Fibroblast of lung (primary cell): ENCODE measurements at regions not wholly inside any gene's neighbourhood (a gene's known extent, or its start where the extent isn't known, plus 50 kb on each side); places are given as distances from the start of the nearest gene placed in this dataset.

Experiments
- DNase-seq, 2 donors: peaks; one replicate each; pipeline versions ENCODE4 v3.0.0 to v3.0.0-alpha.2; 2010; ENCODE audit warnings: low read depth in 2 of 2
- H2AFZ ChIP-seq: 2 replicates; pipeline ENCODE4 v1.5.1; 2012; ENCODE audit warnings: low read length, control low read depth, inconsistent platforms
- H3K27ac ChIP-seq: 2 replicates; pipeline ENCODE4 v1.5.1; 2011; ENCODE audit warnings: low read length, control low read depth; ENCODE audit not compliant: insufficient read depth
- H3K27me3 ChIP-seq: 2 replicates; pipeline ENCODE4 v1.5.1; 2011; ENCODE audit warnings: mild to moderate bottlenecking, low read length; ENCODE audit not compliant: control insufficient read depth, insufficient read depth
- H3K36me3 ChIP-seq: 2 replicates; pipeline ENCODE4 v1.5.1; 2011; ENCODE audit warnings: low read length; ENCODE audit not compliant: control insufficient read depth, insufficient read depth
- H3K4me1 ChIP-seq: 2 replicates; pipeline ENCODE4 v1.5.1; 2011; ENCODE audit warnings: low read length; ENCODE audit not compliant: control insufficient read depth, insufficient read depth; ENCODE audit errors: extremely low read depth
- H3K4me2 ChIP-seq: 2 replicates; pipeline ENCODE4 v1.5.1; 2011; ENCODE audit warnings: low read length, control low read depth; ENCODE audit not compliant: insufficient read depth; ENCODE audit errors: extremely low read depth
- H3K4me3 ChIP-seq, 4 experiments: fragments of 200-600 bp in 1 of 4; sonication (generic) in 1 of 4; replicated peaks in 1 of 4; 2 replicates each; pipeline ENCODE4 v1.5.1; 2011 to 2016; ENCODE audit warnings: low read length in 4 of 4, low read depth in 3 of 4, mild to moderate bottlenecking in 3 of 4, control low read depth in 2 of 4, inconsistent platforms in 1 of 4, mixed read lengths in 1 of 4; ENCODE audit not compliant: insufficient read depth in 1 of 4; ENCODE audit errors: control extremely low read depth in 1 of 4
- H3K79me2 ChIP-seq: 2 replicates; pipeline ENCODE4 v1.5.1; 2012; ENCODE audit warnings: mild to moderate bottlenecking, low read length, inconsistent platforms; ENCODE audit not compliant: control insufficient read depth, insufficient read depth
- H3K9ac ChIP-seq: 2 replicates; pipeline ENCODE4 v1.5.1; 2011; ENCODE audit warnings: mild to moderate bottlenecking, low read length, control low read depth; ENCODE audit not compliant: insufficient read depth
- H3K9me3 ChIP-seq: 2 replicates; pipeline ENCODE4 v1.5.1; 2012; ENCODE audit warnings: low read depth, low read length; ENCODE audit not compliant: control insufficient read depth, insufficient read depth
- H4K20me1 ChIP-seq: 2 replicates; pipeline ENCODE4 v1.5.1; 2011; ENCODE audit warnings: low read length; ENCODE audit not compliant: control insufficient read depth, insufficient read depth; ENCODE audit errors: extremely low read depth
- CTCF ChIP-seq, 2 donors: IDR thresholded peaks in 1 of 2; conservative IDR thresholded peaks in 1 of 2; 1 replicate in 1 of 2; 2 replicates in 1 of 2; pipeline ENCODE4 v1.5.1; 2011 to 2012; ENCODE audit warnings: low read length in 2 of 2, control low read depth in 1 of 2, inconsistent platforms in 1 of 2, low read depth in 1 of 2, mild to moderate bottlenecking in 1 of 2
- EZH2 ChIP-seq: IDR thresholded peaks from 2 replicates; pipeline ENCODE4 v1.5.1; 2012; ENCODE audit warnings: low read length, control low read depth, mild to moderate bottlenecking; ENCODE audit errors: missing control alignments

GRCh38 chr3:34983631-34984030 is 655.7 kb upstream of the ARPP21 start:
- Histone ChIP-seq H3K36me3 (no peaks in the 10 kb centered on the region), H3K9ac (no peak overlapping the region), H4K20me1 (no peaks in the 10 kb centered on the region), H3K4me3 (no peak overlapping the region), H3K4me2 (no peak overlapping the region), H2AFZ (no peak overlapping the region), H3K27ac (no peak overlapping the region), H3K9me3 (no peaks in the 10 kb centered on the region), H3K4me1 (no peaks in the 10 kb centered on the region), H3K27me3 (no peaks in the 10 kb centered on the region), H3K79me2 (no peaks in the 10 kb centered on the region)
- DNase-seq, result no peak
- TF ChIP-seq CTCF (conservative IDR thresholded peaks at IDR 0.05 in 1 of 2, IDR thresholded peaks at IDR 0.05 in 1 of 2; ENCODE audit: low read depth in 1 of 2, low read length in 2 of 2), result no peak
- TF ChIP-seq EZH2, result no peak

- no peak overlapping the region for H3K4me2 ChIP-seq
- TF ChIP-seq CTCF (conservative IDR thresholded peaks at IDR 0.05 in 1 of 2, IDR thresholded peaks at IDR 0.05 in 1 of 2; ENCODE audit: low read depth in 1 of 2, low read length in 2 of 2), result no peak
- no peak for TF ChIP-seq EZH2
- no peaks in the 10 kb centered on the region for H4K20me1 ChIP-seq
- no peak for DNase-seq
- H3K36me3 ChIP-seq, result no peaks in the 10 kb centered on the region
- H3K4me3 ChIP-seq, result no peak overlapping the region
- no peak overlapping the region for H3K27ac ChIP-seq
- H3K9ac ChIP-seq, result no peak overlapping the region
- no peak overlapping the region for H2AFZ ChIP-seq
- H3K79me2 ChIP-seq, result no peaks in the 10 kb centered on the region
- H3K27me3 ChIP-seq, result no peaks in the 10 kb centered on the region
- no peaks in the 10 kb centered on the region for H3K4me1 ChIP-seq
- H3K9me3 ChIP-seq, result no peaks in the 10 kb centered on the region
Observed at GRCh38 chr3:34988296-34988695, 651.0 kb upstream of the ARPP21 start.

DNA sequence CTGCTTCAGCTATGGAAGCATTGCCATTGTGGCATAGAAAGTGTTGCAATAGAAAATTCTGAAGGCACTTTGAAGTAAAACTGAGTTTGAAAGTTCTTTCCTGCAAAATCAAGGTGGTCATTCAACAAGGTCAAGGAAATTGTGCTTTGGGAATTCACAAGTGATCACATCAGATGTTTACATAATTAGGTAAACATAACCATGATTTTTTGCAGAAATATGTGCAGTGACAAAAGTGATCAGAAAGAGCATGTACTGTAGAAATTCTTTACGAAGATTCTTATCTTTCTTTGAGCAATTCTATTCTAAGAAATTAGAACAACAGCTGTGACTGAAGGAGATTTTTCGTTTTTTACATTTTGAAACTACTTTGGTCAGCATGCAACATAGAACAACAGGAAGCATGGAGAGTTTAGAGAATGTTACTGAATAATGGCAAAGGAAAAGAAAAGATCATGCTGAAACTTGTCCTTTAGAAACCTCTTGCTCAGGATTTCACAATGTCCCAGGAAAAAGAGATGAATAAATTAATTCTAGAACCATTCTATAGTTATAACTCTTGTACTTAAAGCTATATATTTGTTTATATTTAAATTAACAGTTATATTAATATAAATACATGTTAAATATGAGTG is 643.4 kb upstream of the ARPP21 start:
- Histone ChIP-seq H3K79me2 (no peaks in the 10 kb centered on the region), H2AFZ (no peak overlapping the region), H3K9ac (no peak overlapping the region), H3K27me3 (no peaks in the 10 kb centered on the region), H3K4me2 (no peak overlapping the region), H3K4me3 (no peak overlapping the region), H3K4me1 (no peaks in the 10 kb centered on the region), H3K36me3 (no peaks in the 10 kb centered on the region), H4K20me1 (no peaks in the 10 kb centered on the region), H3K9me3 (no peaks in the 10 kb centered on the region), H3K27ac (no peak overlapping the region)
- DNase-seq, result no peak
- TF ChIP-seq CTCF (conservative IDR thresholded peaks at IDR 0.05 in 1 of 2, IDR thresholded peaks at IDR 0.05 in 1 of 2; ENCODE audit: low read depth in 1 of 2, low read length in 2 of 2) (no peak), EZH2 (no peak)
